ENCODE measurements at regions not wholly inside any gene's neighbourhood (a gene's known extent, or its start where the extent isn't known, plus 50 kb on each side); places are given as distances from the start of the nearest gene placed in this dataset.
"Not testable (repeated sequence)": the region's sequence is repeated elsewhere in the genome, so short reads cannot be mapped to it uniquely, and the experiment has no call there.

- H3K36me3 ChIP-seq (ENCODE audit: control insufficient read depth in 2 of 2, insufficient read depth in 2 of 2, low read length in 2 of 2); H3K4me1 ChIP-seq (ENCODE audit: control insufficient read depth in 2 of 2, insufficient read depth in 2 of 2, low read length in 2 of 2); H3K27ac ChIP-seq (ENCODE audit: low read depth in 2 of 2, low read length in 2 of 2); H3K9ac ChIP-seq (ENCODE audit: low read depth in 1 of 2, low read length in 2 of 2); H3K4me3 ChIP-seq (ENCODE audit: low read length in 2 of 2); H3K9me3 ChIP-seq (ENCODE audit: control insufficient read depth in 2 of 2, low read length in 2 of 2); H3K27me3 ChIP-seq (ENCODE audit: control insufficient read depth in 2 of 2, insufficient read depth in 2 of 2, low read length in 2 of 2): not testable (repeated sequence)
Measured at GRCh38 chr21:9572782-9573181, 948.6 kb upstream of the TPTE start.

- not testable (repeated sequence) for H3K27ac ChIP-seq (ENCODE audit: low read depth in 2 of 2, low read length in 2 of 2); H3K4me1 ChIP-seq (ENCODE audit: control insufficient read depth in 2 of 2, insufficient read depth in 2 of 2, low read length in 2 of 2); H3K4me3 ChIP-seq (ENCODE audit: low read length in 2 of 2); H3K36me3 ChIP-seq (ENCODE audit: control insufficient read depth in 2 of 2, insufficient read depth in 2 of 2, low read length in 2 of 2); H3K9me3 ChIP-seq (ENCODE audit: control insufficient read depth in 2 of 2, low read length in 2 of 2); H3K9ac ChIP-seq (ENCODE audit: low read depth in 1 of 2, low read length in 2 of 2); H3K27me3 ChIP-seq (ENCODE audit: control insufficient read depth in 2 of 2, insufficient read depth in 2 of 2, low read length in 2 of 2)
Measured at GRCh38 chr21:9573528-9573927, 947.9 kb upstream of the TPTE start.

- not testable (repeated sequence) for H3K36me3 ChIP-seq (ENCODE audit: control insufficient read depth in 2 of 2, insufficient read depth in 2 of 2, low read length in 2 of 2); H3K4me3 ChIP-seq (ENCODE audit: low read length in 2 of 2); H3K9me3 ChIP-seq (ENCODE audit: control insufficient read depth in 2 of 2, low read length in 2 of 2); H3K4me1 ChIP-seq (ENCODE audit: control insufficient read depth in 2 of 2, insufficient read depth in 2 of 2, low read length in 2 of 2); H3K9ac ChIP-seq (ENCODE audit: low read depth in 1 of 2, low read length in 2 of 2); H3K27me3 ChIP-seq (ENCODE audit: control insufficient read depth in 2 of 2, insufficient read depth in 2 of 2, low read length in 2 of 2); H3K27ac ChIP-seq (ENCODE audit: low read depth in 2 of 2, low read length in 2 of 2)
Measured at GRCh38 chr21:9579275-9579674, 942.1 kb upstream of the TPTE start.

GRCh38 chr21:9587941-9588340 lies 933.4 kb upstream of the TPTE start:
- not testable (repeated sequence) for H3K9me3 ChIP-seq (ENCODE audit: control insufficient read depth in 2 of 2, low read length in 2 of 2); H3K27me3 ChIP-seq (ENCODE audit: control insufficient read depth in 2 of 2, insufficient read depth in 2 of 2, low read length in 2 of 2); H3K9ac ChIP-seq (ENCODE audit: low read depth in 1 of 2, low read length in 2 of 2); H3K4me3 ChIP-seq (ENCODE audit: low read length in 2 of 2); H3K36me3 ChIP-seq (ENCODE audit: control insufficient read depth in 2 of 2, insufficient read depth in 2 of 2, low read length in 2 of 2); H3K4me1 ChIP-seq (ENCODE audit: control insufficient read depth in 2 of 2, insufficient read depth in 2 of 2, low read length in 2 of 2); H3K27ac ChIP-seq (ENCODE audit: low read depth in 2 of 2, low read length in 2 of 2)

GRCh38 chr21:9592591-9592990 lies 928.8 kb upstream of the TPTE start:
- not testable (repeated sequence) for H3K9ac ChIP-seq (ENCODE audit: low read depth in 1 of 2, low read length in 2 of 2); H3K4me1 ChIP-seq (ENCODE audit: control insufficient read depth in 2 of 2, insufficient read depth in 2 of 2, low read length in 2 of 2); H3K4me3 ChIP-seq (ENCODE audit: low read length in 2 of 2); H3K36me3 ChIP-seq (ENCODE audit: control insufficient read depth in 2 of 2, insufficient read depth in 2 of 2, low read length in 2 of 2); H3K27ac ChIP-seq (ENCODE audit: low read depth in 2 of 2, low read length in 2 of 2); H3K27me3 ChIP-seq (ENCODE audit: control insufficient read depth in 2 of 2, insufficient read depth in 2 of 2, low read length in 2 of 2); H3K9me3 ChIP-seq (ENCODE audit: control insufficient read depth in 2 of 2, low read length in 2 of 2)

GRCh38 chr21:9593646-9594045 lies 927.7 kb upstream of the TPTE start:
- not testable (repeated sequence) for H3K9me3 ChIP-seq (ENCODE audit: control insufficient read depth in 2 of 2, low read length in 2 of 2); H3K4me1 ChIP-seq (ENCODE audit: control insufficient read depth in 2 of 2, insufficient read depth in 2 of 2, low read length in 2 of 2); H3K36me3 ChIP-seq (ENCODE audit: control insufficient read depth in 2 of 2, insufficient read depth in 2 of 2, low read length in 2 of 2); H3K9ac ChIP-seq (ENCODE audit: low read depth in 1 of 2, low read length in 2 of 2); H3K27me3 ChIP-seq (ENCODE audit: control insufficient read depth in 2 of 2, insufficient read depth in 2 of 2, low read length in 2 of 2); H3K27ac ChIP-seq (ENCODE audit: low read depth in 2 of 2, low read length in 2 of 2); H3K4me3 ChIP-seq (ENCODE audit: low read length in 2 of 2)

GRCh38 chr21:9614011-9614410 lies 907.4 kb upstream of the TPTE start:
- not testable (repeated sequence) for H3K4me1 ChIP-seq (ENCODE audit: control insufficient read depth in 2 of 2, insufficient read depth in 2 of 2, low read length in 2 of 2); H3K4me3 ChIP-seq (ENCODE audit: low read length in 2 of 2); H3K9ac ChIP-seq (ENCODE audit: low read depth in 1 of 2, low read length in 2 of 2); H3K27me3 ChIP-seq (ENCODE audit: control insufficient read depth in 2 of 2, insufficient read depth in 2 of 2, low read length in 2 of 2); H3K27ac ChIP-seq (ENCODE audit: low read depth in 2 of 2, low read length in 2 of 2); H3K9me3 ChIP-seq (ENCODE audit: control insufficient read depth in 2 of 2, low read length in 2 of 2); H3K36me3 ChIP-seq (ENCODE audit: control insufficient read depth in 2 of 2, insufficient read depth in 2 of 2, low read length in 2 of 2)

GRCh38 chr21:9621121-9621793 lies 900.1 kb upstream of the TPTE start:
- not testable (repeated sequence) for H3K27ac ChIP-seq (ENCODE audit: low read depth in 2 of 2, low read length in 2 of 2); H3K27me3 ChIP-seq (ENCODE audit: control insufficient read depth in 2 of 2, insufficient read depth in 2 of 2, low read length in 2 of 2); H3K4me1 ChIP-seq (ENCODE audit: control insufficient read depth in 2 of 2, insufficient read depth in 2 of 2, low read length in 2 of 2); H3K4me3 ChIP-seq (ENCODE audit: low read length in 2 of 2); H3K9ac ChIP-seq (ENCODE audit: low read depth in 1 of 2, low read length in 2 of 2); H3K36me3 ChIP-seq (ENCODE audit: control insufficient read depth in 2 of 2, insufficient read depth in 2 of 2, low read length in 2 of 2); H3K9me3 ChIP-seq (ENCODE audit: control insufficient read depth in 2 of 2, low read length in 2 of 2)

- not testable (repeated sequence) for H3K9me3 ChIP-seq (ENCODE audit: control insufficient read depth in 2 of 2, low read length in 2 of 2); H3K4me1 ChIP-seq (ENCODE audit: control insufficient read depth in 2 of 2, insufficient read depth in 2 of 2, low read length in 2 of 2); H3K27me3 ChIP-seq (ENCODE audit: control insufficient read depth in 2 of 2, insufficient read depth in 2 of 2, low read length in 2 of 2); H3K9ac ChIP-seq (ENCODE audit: low read depth in 1 of 2, low read length in 2 of 2); H3K36me3 ChIP-seq (ENCODE audit: control insufficient read depth in 2 of 2, insufficient read depth in 2 of 2, low read length in 2 of 2); H3K4me3 ChIP-seq (ENCODE audit: low read length in 2 of 2); H3K27ac ChIP-seq (ENCODE audit: low read depth in 2 of 2, low read length in 2 of 2)
Measured at GRCh38 chr21:9628051-9628450, 893.3 kb upstream of the TPTE start.

- not testable (repeated sequence) for H3K9me3 ChIP-seq (ENCODE audit: control insufficient read depth in 2 of 2, low read length in 2 of 2); H3K9ac ChIP-seq (ENCODE audit: low read depth in 1 of 2, low read length in 2 of 2); H3K4me3 ChIP-seq (ENCODE audit: low read length in 2 of 2); H3K27me3 ChIP-seq (ENCODE audit: control insufficient read depth in 2 of 2, insufficient read depth in 2 of 2, low read length in 2 of 2); H3K27ac ChIP-seq (ENCODE audit: low read depth in 2 of 2, low read length in 2 of 2); H3K36me3 ChIP-seq (ENCODE audit: control insufficient read depth in 2 of 2, insufficient read depth in 2 of 2, low read length in 2 of 2); H3K4me1 ChIP-seq (ENCODE audit: control insufficient read depth in 2 of 2, insufficient read depth in 2 of 2, low read length in 2 of 2)
Measured at GRCh38 chr21:9647409-9647808, 874.0 kb upstream of the TPTE start.

GRCh38 chr21:9648331-9648730 lies 873.1 kb upstream of the TPTE start:
- H3K27ac ChIP-seq (ENCODE audit: low read depth in 2 of 2, low read length in 2 of 2); H3K36me3 ChIP-seq (ENCODE audit: control insufficient read depth in 2 of 2, insufficient read depth in 2 of 2, low read length in 2 of 2); H3K4me3 ChIP-seq (ENCODE audit: low read length in 2 of 2); H3K4me1 ChIP-seq (ENCODE audit: control insufficient read depth in 2 of 2, insufficient read depth in 2 of 2, low read length in 2 of 2); H3K27me3 ChIP-seq (ENCODE audit: control insufficient read depth in 2 of 2, insufficient read depth in 2 of 2, low read length in 2 of 2); H3K9me3 ChIP-seq (ENCODE audit: control insufficient read depth in 2 of 2, low read length in 2 of 2); H3K9ac ChIP-seq (ENCODE audit: low read depth in 1 of 2, low read length in 2 of 2): not testable (repeated sequence)

Data from mucosa of rectum (tissue), 2 donors.